Heart right ventricle (tissue), 16 donors: ENCODE measurements at regions not wholly inside any gene's neighbourhood (a gene's known extent, or its start where the extent isn't known, plus 50 kb on each side); places are given as distances from the start of the nearest gene placed in this dataset.

Experiments
- ATAC-seq, 8 donors: fragments of 200-7000 bp; cut with Tn5 transposase; one replicate each; pipeline ENCODE4 v1.9.1; 2020; ENCODE audit warnings: mild to moderate bottlenecking in 8 of 8, moderate library complexity in 8 of 8, moderate number of reproducible peaks in 1 of 8
- DNase-seq, 2 donors: peaks; one replicate each; pipeline ENCODE4 v3.0.0-alpha.2; 2020
- H3K27ac ChIP-seq, 10 donors: fragments of 200-600 bp; sonication (generic) in 2 of 10; one replicate each; pipeline versions ENCODE4 v1.5.0 to v1.8.0; 2020 to 2022; ENCODE audit warnings: mild to moderate bottlenecking in 3 of 10
- H3K27me3 ChIP-seq, 7 donors: fragments of 200-600 bp; one replicate each; pipeline ENCODE4 v1.8.0; 2021 to 2022; ENCODE audit warnings: mild to moderate bottlenecking in 2 of 7
- H3K36me3 ChIP-seq, 9 donors: fragments of 200-600 bp; sonication (generic) in 1 of 9; one replicate each; pipeline versions ENCODE4 v1.5.0 to v1.8.0; 2020 to 2022; ENCODE audit warnings: mild to moderate bottlenecking in 2 of 9
- H3K4me1 ChIP-seq, 9 donors: fragments of 200-600 bp; sonication (generic) in 1 of 9; one replicate each; pipeline versions ENCODE4 v1.5.0 to v1.8.0; 2020 to 2022; ENCODE audit warnings: mild to moderate bottlenecking in 4 of 9
- H3K4me3 ChIP-seq, 10 donors: fragments of 200-600 bp; sonication (generic) in 2 of 10; one replicate each; pipeline versions ENCODE4 v1.5.0 to v1.8.0; 2020 to 2022; ENCODE audit warnings: mild to moderate bottlenecking in 7 of 10, moderate library complexity in 2 of 10
- H3K9me3 ChIP-seq, 11 donors: fragments of 200-600 bp in 10 of 11; sonication (generic) in 2 of 11; one replicate each; pipeline versions ENCODE4 v1.5.0 to v1.8.0; 2013 to 2022; ENCODE audit warnings: mild to moderate bottlenecking in 2 of 11, control low read depth in 1 of 11, moderate library complexity in 1 of 11
- CTCF ChIP-seq, 9 donors: fragments of 200-600 bp; sonication (generic) in 2 of 9; IDR thresholded peaks; one replicate each; pipeline versions ENCODE4 v1.5.0 to v1.8.0; 2021 to 2022; ENCODE audit warnings: antibody characterized with exemption in 9 of 9, mild to moderate bottlenecking in 5 of 9, moderate library complexity in 1 of 9
- WGBS, 2 donors: extraction: QIAGEN DNeasy Blood & Tissue Kit; methylation state at CpG; one replicate each; pipeline ENCODE4 v1.1.7; 2013; ENCODE audit warnings: inconsistent platforms in 1 of 2; 5-methylcytosine and 5-hydroxymethylcytosine counted together
- intact Hi-C, 10 donors: fragments of 100-400 bp; cut with DNase I; formaldehyde crosslinking; loops; one replicate each; pipeline versions ENCODE4 v1.11.1 to v1.14.2; 2022
- donor health status: Arrhythmogenic right ventricular cardiomyopathy.
- donor health status: ischemic (EF 13 %, LVEDD 7.1; RV severe dilation, severe dysfunction).
- donor health status: healthy with polysubstance abuse.
- donor health status: DM: no; HTN: yes; CAD: no.
- donor health status: DM: no; HTN: no; CAD: no.
- donor health status: ischemic (EF 25% LVEDD 6.9; RV normal size, moderate dysfunction).
- donor health status: ischemic (EF 25% LVEDD 5.7; RV mildly dilated, moderate dysfunction).
- donor health status: healthy.
- donor health status: DM: yes; HTN: yes; CAD: no.
- donor health status: Ischemic cardiomyopathy.
- donor health status: ischemic (EF 35%, LVEDD 5.7; RV mildly dilated, moderate dysfunction).
- donor health status: nonischemic (EF 11% LVEDD 7.7; RV severe dilation, severe dysfunction).
- donor health status: DM: yes; HTN: yes; CAD: no.
- donor health status: PGD.
- donor health status: ischemic (EF 29% LVEDD 5.4; RV normal size, mild dysfunction).
- donor health status: nonischemic (EF 23%, LVEDD 6.1; RV moderate dilation, normal function).

DNA sequence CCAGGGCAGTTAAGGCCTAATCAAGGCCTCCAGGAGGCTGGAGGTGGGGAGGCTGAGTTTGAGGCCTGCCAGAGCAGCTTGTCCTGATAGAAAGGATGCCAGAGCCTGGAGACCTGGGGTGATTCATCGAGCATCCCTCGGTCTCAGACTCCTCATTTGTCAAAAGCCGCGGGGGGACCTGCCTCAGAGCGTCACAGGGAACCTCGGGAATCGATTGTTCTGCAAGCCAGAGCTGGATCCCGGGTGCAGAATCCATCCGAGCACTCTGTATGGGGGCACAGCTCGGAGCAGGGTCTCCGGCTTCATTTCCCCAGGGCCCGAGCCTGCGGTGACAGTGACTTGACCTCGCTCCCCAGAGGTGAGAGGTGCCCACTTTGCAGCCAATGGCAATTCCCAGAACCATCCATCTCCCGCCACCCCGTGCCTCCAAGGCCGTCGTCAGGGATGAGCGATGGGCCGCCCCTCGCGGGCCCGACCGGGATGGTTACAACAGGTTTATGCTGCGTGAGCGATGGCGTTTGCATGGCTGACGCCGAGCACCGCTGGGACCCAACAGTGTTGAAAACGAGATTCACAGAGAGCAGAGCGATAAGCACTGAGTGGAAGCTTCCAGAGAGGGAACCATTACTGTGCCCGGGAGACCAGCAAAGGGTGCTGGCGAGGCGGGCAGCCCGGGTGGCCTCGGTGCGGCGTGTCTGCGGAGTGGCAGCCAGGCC lies 117.1 kb upstream of the GSE1 start:
- no peak for TF ChIP-seq CTCF (IDR thresholded peaks at IDR 0.05)
- ATAC-seq (no peak), DNase-seq (no peak)
- Histone ChIP-seq H3K9me3 (no peaks in the 10 kb centered on the region), H3K4me1 (peaks cover 6 to 23% (median 21%) of the 10 kb centered on the region in 9 donors), H3K4me3 (no peak overlapping the region), H3K27ac (no peak overlapping the region), H3K27me3 (no peaks in the 10 kb centered on the region), H3K36me3 (no peaks in the 10 kb centered on the region)
- intact Hi-C loops, result no loop called here
- WGBS, 2 donors, result 95% methylated on average over 40 of the region's 40 CpGs

DNA sequence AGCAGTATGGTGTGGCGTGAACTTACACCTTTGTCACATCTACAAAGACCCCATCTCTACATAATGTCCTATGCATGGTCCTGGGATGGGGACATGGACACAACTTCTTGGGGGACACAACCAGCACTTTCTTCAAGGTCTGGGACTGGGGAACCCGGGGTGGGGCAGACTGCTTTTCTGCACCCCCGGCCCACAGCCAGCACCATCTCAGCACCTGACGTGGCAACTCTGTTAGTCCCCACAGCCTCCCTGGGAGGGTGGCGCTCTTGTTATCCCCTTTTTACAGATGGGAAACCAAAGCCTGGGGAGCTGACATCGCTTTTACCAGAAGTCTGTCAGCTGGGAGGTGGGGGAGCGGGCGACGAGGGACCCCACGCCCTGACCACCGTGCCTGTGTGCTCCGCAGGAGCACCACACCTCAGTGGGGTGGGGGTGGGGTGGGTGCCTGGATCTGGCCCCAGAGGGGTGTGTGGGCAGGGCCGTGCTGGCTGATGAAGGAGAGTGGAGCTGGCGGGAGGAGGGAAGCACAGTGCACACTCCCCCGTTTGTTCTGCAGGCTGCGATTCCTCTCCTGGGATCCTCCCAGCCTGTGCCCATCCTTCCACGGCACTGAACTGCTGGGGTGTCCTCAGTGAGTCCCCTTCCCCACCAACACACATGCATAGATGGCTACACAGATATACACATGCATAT lies 115.4 kb upstream of the GSE1 start:
- no peak for TF ChIP-seq CTCF (IDR thresholded peaks at IDR 0.05)
- H3K27ac ChIP-seq, result no peak overlapping the region
- no peak overlapping the region for H3K4me3 ChIP-seq
- no peak for ATAC-seq
- no peaks in the 10 kb centered on the region for H3K36me3 ChIP-seq
- intact Hi-C loops, result no loop called here
- H3K9me3 ChIP-seq, result no peaks in the 10 kb centered on the region
- H3K27me3 ChIP-seq, result no peaks in the 10 kb centered on the region
- peaks cover under 1 to 5% (median 4%) of the 10 kb centered on the region in 9 donors for H3K4me1 ChIP-seq
- DNase-seq, result no peak
- 83 to 86% methylated on average over 17 of the region's 17 CpGs for WGBS, 2 donors

- no peak overlapping the region for H3K27ac ChIP-seq
Measured at GRCh38 chr16:85498607-85499006, 114.5 kb upstream of the GSE1 start.

GRCh38 chr16:85500220-85500619 lies 112.9 kb upstream of the GSE1 start:
- no peak for TF ChIP-seq CTCF (IDR thresholded peaks at IDR 0.05)
- Histone ChIP-seq H3K4me3 (no peak overlapping the region), H3K9me3 (no peaks in the 10 kb centered on the region), H3K27ac (no peak overlapping the region), H3K4me1 (peaks cover 0 to under 1% (median 0%) of the 10 kb centered on the region in 9 donors), H3K27me3 (no peaks in the 10 kb centered on the region), H3K36me3 (no peaks in the 10 kb centered on the region)
- 82 to 90% methylated on average over 12 of the region's 12 CpGs for WGBS, 2 donors
- intact Hi-C loops, result no loop called here
- no peak for DNase-seq
- no peak for ATAC-seq

More at GRCh38 chr16:85498607-85499006, 114.5 kb upstream of the GSE1 start:
- intact Hi-C loops, result no loop called here
- ATAC-seq (peak; percentile 50 to 81 (median 64)), DNase-seq (no peak)
- TF ChIP-seq CTCF (IDR thresholded peaks at IDR 0.05), result no peak
- WGBS, 2 donors, result 71% methylated on average over 8 of the region's 8 CpGs
- Histone ChIP-seq H3K4me3 (no peak overlapping the region), H3K27me3 (no peaks in the 10 kb centered on the region), H3K9me3 (no peaks in the 10 kb centered on the region), H3K36me3 (no peaks in the 10 kb centered on the region), H3K4me1 (no peaks in the 10 kb centered on the region)
